Endothelial cell of umbilical vein (primary cell): ENCODE measurements at regions not wholly inside any gene's neighbourhood (a gene's known extent, or its start where the extent isn't known, plus 50 kb on each side); places are given as distances from the start of the nearest gene placed in this dataset.
"Not testable (repeated sequence)": the region's sequence is repeated elsewhere in the genome, so short reads cannot be mapped to it uniquely, and the experiment has no call there.

Experiments used
- BruUV-seq: library from RNA; stranded (reverse); fragments of 400-500 nt; replicated peaks from 2 replicates; lab custom pipeline; 2021; lab: Mats Ljungman, UMichigan
- CTCF ChIA-PET: fragments of 300-600, 350-600 bp; sonication (Branson Sonifier 250); formaldehyde crosslinking; loops from one replicate; lab custom pipeline; 2021; ENCODE audit warnings: antibody characterized with exemption, inconsistent platforms; lab: Charles Lee
- POLR2A ChIA-PET: fragments of 300-600, 350-600 bp; sonication (Branson Sonifier 250); formaldehyde crosslinking; loops from one replicate; lab custom pipeline; 2021; ENCODE audit warnings: antibody characterized with exemption, inconsistent platforms; lab: Charles Lee
- DNase-seq: peaks from one replicate; pipeline ENCODE4 v3.0.0-alpha.2; 2011; ENCODE audit warnings: low read depth, low spot score
- FAIRE-seq: peaks from 2 replicates; lab custom pipeline; 2011; peaks lifted over from hg19 to GRCh38; lab: Jason Lieb, UNC
- H2AFZ ChIP-seq: 2 replicates; pipeline ENCODE4 v1.6.0; 2012; ENCODE audit warnings: low read depth, low read length, control low read depth, inconsistent platforms
- H3K27ac ChIP-seq: 2 replicates; pipeline ENCODE4 v1.5.1; 2011; ENCODE audit warnings: low read depth, mild to moderate bottlenecking, control low read depth, low read length, moderate library complexity; ENCODE audit not compliant: insufficient read depth
- H3K27me3 ChIP-seq, 2 experiments: 2 replicates each; pipeline versions ENCODE4 v1.6.0 to v1.6.1; 2011; ENCODE audit warnings: low read length in 2 of 2, mixed read lengths in 1 of 2; ENCODE audit not compliant: control insufficient read depth in 2 of 2, insufficient read depth in 2 of 2
- H3K36me3 ChIP-seq, 2 experiments: 2 replicates in 1 of 2; 3 replicates in 1 of 2; pipeline ENCODE4 v1.5.1; 2011; ENCODE audit warnings: low read length in 2 of 2, mild to moderate bottlenecking in 1 of 2, moderate library complexity in 1 of 2; ENCODE audit not compliant: control insufficient read depth in 2 of 2, insufficient read depth in 2 of 2; ENCODE audit errors: extremely low read depth in 1 of 2
- H3K4me1 ChIP-seq: 3 replicates; pipeline ENCODE4 v1.5.1; 2011; ENCODE audit warnings: mild to moderate bottlenecking, low read length; ENCODE audit not compliant: control insufficient read depth, insufficient read depth; ENCODE audit errors: extremely low read depth
- H3K4me2 ChIP-seq: 2 replicates; pipeline ENCODE4 v1.6.1; 2011; ENCODE audit warnings: low read length, control low read depth, mixed read lengths; ENCODE audit not compliant: insufficient read depth
- H3K4me3 ChIP-seq, 3 experiments: fragments of 200-600 bp in 1 of 3; sonication (generic), shearing (Covaris generic) in 1 of 3; replicated peaks in 1 of 3; 2 replicates each; pipeline ENCODE4 v1.5.1; 2011 to 2016; ENCODE audit warnings: control low read depth in 3 of 3, low read length in 3 of 3, mild to moderate bottlenecking in 2 of 3, inconsistent platforms in 1 of 3, low read depth in 1 of 3, moderate library complexity in 1 of 3; ENCODE audit not compliant: insufficient read depth in 1 of 3
- H3K79me2 ChIP-seq: 2 replicates; pipeline ENCODE4 v1.6.0; 2012; ENCODE audit warnings: low read length, inconsistent platforms; ENCODE audit not compliant: control insufficient read depth, insufficient read depth
- H3K9ac ChIP-seq: replicated peaks from 2 replicates; pipeline ENCODE3; 2011; ENCODE audit warnings: low read length, control low read depth; ENCODE audit not compliant: insufficient read depth; ENCODE audit errors: extremely low read depth
- H3K9me1 ChIP-seq: replicated peaks from 3 replicates; pipeline ENCODE4 v1.6.0; 2011; ENCODE audit warnings: mild to moderate bottlenecking, low read length; ENCODE audit not compliant: control insufficient read depth, insufficient read depth; ENCODE audit errors: extremely low read depth
- H3K9me3 ChIP-seq: replicated peaks from 2 replicates; pipeline ENCODE4 v1.5.1; 2012; ENCODE audit warnings: low read length, inconsistent platforms; ENCODE audit not compliant: control insufficient read depth, insufficient read depth
- H4K20me1 ChIP-seq: replicated peaks from 2 replicates; pipeline ENCODE3; 2011; ENCODE audit warnings: mild to moderate bottlenecking, low read length; ENCODE audit not compliant: control insufficient read depth, insufficient read depth; ENCODE audit errors: extremely low read depth
- EZH2 ChIP-seq: IDR thresholded peaks from 2 replicates; pipeline ENCODE4 v1.6.1; 2012; ENCODE audit warnings: borderline replicate concordance, low read depth, mild to moderate bottlenecking, moderate library complexity, low read length, inconsistent platforms; ENCODE audit not compliant: severe bottlenecking
- FOS ChIP-seq: IDR thresholded peaks from 2 replicates; pipeline ENCODE4 v1.6.1; 2011; ENCODE audit warnings: mild to moderate bottlenecking, low read length, moderate library complexity, borderline replicate concordance; ENCODE audit not compliant: insufficient read depth
- GATA2 ChIP-seq: IDR thresholded peaks from 2 replicates; pipeline ENCODE4 v1.7.0; 2011; ENCODE audit warnings: low read depth, mild to moderate bottlenecking, moderate library complexity, mixed read lengths, low read length; ENCODE audit not compliant: insufficient read length, insufficient read depth
- JUN ChIP-seq: IDR thresholded peaks from 2 replicates; pipeline ENCODE4 v1.6.1; 2011; ENCODE audit warnings: borderline replicate concordance, low read depth; ENCODE audit not compliant: insufficient read length, insufficient read depth
- MYC ChIP-seq: IDR thresholded peaks from one replicate; pipeline ENCODE4 v1.6.1; 2011; ENCODE audit warnings: mild to moderate bottlenecking, low read depth, low read length
- POLR2A ChIP-seq: IDR thresholded peaks from 2 replicates; pipeline ENCODE4 v1.6.1; 2012; ENCODE audit warnings: low read depth, mild to moderate bottlenecking, control low read depth, low read length
- POLR2AphosphoS5 ChIP-seq: IDR thresholded peaks from 2 replicates; pipeline ENCODE4 v1.6.1; 2012; ENCODE audit warnings: low read depth, mild to moderate bottlenecking, control low read depth, low read length, moderate library complexity; ENCODE audit not compliant: insufficient read depth
- dilution Hi-C: fragments of 300-500 bp; cut with MboI; formaldehyde crosslinking; loops from one replicate; pipeline ENCODE4 v1.15.0; 2019; ENCODE audit warnings: low sequenced_read_pairs; ENCODE audit not compliant: extremely low pct_ligation_motif_present
- intact Hi-C: fragments of 100-400 bp; cut with micrococcal nuclease; formaldehyde crosslinking; loops from one replicate; pipeline ENCODE4 v1.10.0; 2022
- TF ChIP-seq, protein P1 (sequence below): IDR thresholded peaks from 2 replicates; pipeline ENCODE4 v1.6.1; 2011; ENCODE audit not compliant: insufficient read depth, insufficient read length
- TF ChIP-seq, protein P2 (sequence below), 2 donors: IDR thresholded peaks; 1 replicate in 1 of 2; 2 replicates in 1 of 2; pipeline ENCODE4 v1.5.1; 2011; ENCODE audit warnings: low read length in 2 of 2, mild to moderate bottlenecking in 2 of 2, moderate library complexity in 2 of 2, control low read depth in 1 of 2, inconsistent platforms in 1 of 2, low read depth in 1 of 2; ENCODE audit not compliant: insufficient read depth in 1 of 2; ENCODE audit errors: extremely low read depth in 1 of 2

DNA sequence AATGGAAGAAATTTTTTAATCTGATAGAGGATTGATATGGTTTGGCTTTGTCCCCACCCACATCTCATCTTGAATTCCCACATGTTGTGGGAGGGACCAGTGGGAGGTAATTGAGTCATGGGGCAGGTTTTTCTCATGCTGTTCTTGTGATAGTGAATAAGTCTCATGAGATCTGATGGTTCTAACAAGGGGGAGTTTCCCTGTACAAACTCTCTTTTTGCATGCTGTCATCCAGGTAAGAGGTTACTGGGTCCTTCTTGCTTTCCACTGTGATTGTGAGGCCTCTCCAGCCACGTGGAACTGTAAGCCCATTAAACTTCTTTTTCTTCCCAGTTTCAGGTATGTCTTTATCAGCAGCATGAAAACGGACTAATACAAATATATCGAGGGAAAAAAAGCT, 132.5 kb downstream of the DSEL start:
- intact Hi-C loops, DNase-seq, BruUV-seq, H4K20me1 ChIP-seq, H3K4me3 ChIP-seq, H3K4me2 ChIP-seq, H3K36me3 ChIP-seq, H3K27ac ChIP-seq, H3K9me1 ChIP-seq, FAIRE-seq, H3K27me3 ChIP-seq, H2AFZ ChIP-seq, dilution Hi-C loops, H3K79me2 ChIP-seq, H3K9me3 ChIP-seq, H3K9ac ChIP-seq, POLR2A ChIA-PET: not testable (repeated sequence)
- CTCF ChIA-PET: interaction anchor here (1.0 kb wide), 1 partner anchor 1277 kb away, joined by 3 read pairs; no protein-coding TSS in a partner anchor
- peaks cover 16% of the 10 kb centered on the region for H3K4me1 ChIP-seq

DNA sequence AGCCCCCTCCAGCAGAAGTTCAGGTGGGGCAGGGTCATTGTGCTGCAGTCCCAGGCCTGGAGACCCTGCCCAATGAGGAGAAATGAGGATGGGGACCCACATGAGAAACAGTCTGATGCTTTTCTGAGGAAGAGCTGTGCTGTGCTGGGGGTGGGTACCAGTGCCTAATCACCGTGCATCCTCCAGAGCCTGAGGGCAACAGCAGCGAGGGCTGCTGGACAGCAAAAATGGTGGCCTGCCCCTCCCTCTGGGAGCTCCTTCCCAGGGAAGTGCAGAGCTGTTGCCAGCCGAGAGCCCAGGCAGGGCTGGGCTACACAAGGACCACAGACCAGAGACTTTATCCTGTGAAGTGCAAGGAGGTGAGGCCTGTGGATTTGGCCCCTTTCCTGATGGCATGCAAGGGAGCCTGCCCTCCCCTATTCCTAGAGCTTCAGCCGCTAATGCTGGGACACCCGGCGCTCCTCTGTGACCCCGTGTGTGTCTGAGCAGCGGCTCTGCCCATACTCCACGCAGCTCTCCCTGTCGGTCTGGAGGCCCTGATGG, 134.8 kb downstream of the DSEL start:
- Histone ChIP-seq H3K36me3 (no peaks in the 10 kb centered on the region), H3K4me3 (no peak overlapping the region), H3K9ac (no peak overlapping the region), H3K4me1 (peaks cover 16% of the 10 kb centered on the region), H2AFZ (no peak overlapping the region), H3K27me3 (no peaks in the 10 kb centered on the region), H4K20me1 (no peaks in the 10 kb centered on the region), H3K9me1 (no peaks in the 10 kb centered on the region), H3K9me3 (no peaks in the 10 kb centered on the region), H3K79me2 (no peaks in the 10 kb centered on the region), H3K27ac (no peak overlapping the region), H3K4me2 (no peak overlapping the region)
- TF ChIP-seq EZH2: no peak
- no peak for TF ChIP-seq POLR2A
- TF ChIP-seq, protein P1, sequence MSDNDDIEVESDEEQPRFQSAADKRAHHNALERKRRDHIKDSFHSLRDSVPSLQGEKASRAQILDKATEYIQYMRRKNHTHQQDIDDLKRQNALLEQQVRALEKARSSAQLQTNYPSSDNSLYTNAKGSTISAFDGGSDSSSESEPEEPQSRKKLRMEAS: no peak
- no peak for TF ChIP-seq JUN
- TF ChIP-seq POLR2AphosphoS5: no peak
- no peak for TF ChIP-seq FOS
- no peak for TF ChIP-seq MYC
- TF ChIP-seq GATA2: no peak
- TF ChIP-seq, protein P2, sequence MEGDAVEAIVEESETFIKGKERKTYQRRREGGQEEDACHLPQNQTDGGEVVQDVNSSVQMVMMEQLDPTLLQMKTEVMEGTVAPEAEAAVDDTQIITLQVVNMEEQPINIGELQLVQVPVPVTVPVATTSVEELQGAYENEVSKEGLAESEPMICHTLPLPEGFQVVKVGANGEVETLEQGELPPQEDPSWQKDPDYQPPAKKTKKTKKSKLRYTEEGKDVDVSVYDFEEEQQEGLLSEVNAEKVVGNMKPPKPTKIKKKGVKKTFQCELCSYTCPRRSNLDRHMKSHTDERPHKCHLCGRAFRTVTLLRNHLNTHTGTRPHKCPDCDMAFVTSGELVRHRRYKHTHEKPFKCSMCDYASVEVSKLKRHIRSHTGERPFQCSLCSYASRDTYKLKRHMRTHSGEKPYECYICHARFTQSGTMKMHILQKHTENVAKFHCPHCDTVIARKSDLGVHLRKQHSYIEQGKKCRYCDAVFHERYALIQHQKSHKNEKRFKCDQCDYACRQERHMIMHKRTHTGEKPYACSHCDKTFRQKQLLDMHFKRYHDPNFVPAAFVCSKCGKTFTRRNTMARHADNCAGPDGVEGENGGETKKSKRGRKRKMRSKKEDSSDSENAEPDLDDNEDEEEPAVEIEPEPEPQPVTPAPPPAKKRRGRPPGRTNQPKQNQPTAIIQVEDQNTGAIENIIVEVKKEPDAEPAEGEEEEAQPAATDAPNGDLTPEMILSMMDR (IDR thresholded peaks at IDR 0.05; ENCODE audit: extremely low read depth in 1 of 2, insufficient read depth in 1 of 2, low read depth in 1 of 2, low read length in 2 of 2): no peak
- FAIRE-seq (no peak), DNase-seq (no peak)
- POLR2A ChIA-PET: no interaction called here
- CTCF ChIA-PET: interaction anchor here (0.7 kb wide), 1 partner anchor 9 kb away, joined by 3 read pairs; no protein-coding TSS in a partner anchor
- BruUV-seq: no TSS peak
- intact Hi-C loops (no loop called here), dilution Hi-C loops (no loop called here)
